Right ventricle myocardium superior (tissue), 1 donor: ENCODE measurements at regions not wholly inside any gene's neighbourhood (a gene's known extent, or its start where the extent isn't known, plus 50 kb on each side); places are given as distances from the start of the nearest gene placed in this dataset.
A peak's percentile ranks its signal among the peaks of the same experiment; 100 is the strongest.
"Not testable (repeated sequence)": the region's sequence is repeated elsewhere in the genome, so short reads cannot be mapped to it uniquely, and the experiment has no call there.

Experiments
- ATAC-seq: fragments of 200-7000 bp; cut with Tn5 transposase; one replicate; pipeline ENCODE4 v1.9.1; 2020; ENCODE audit warnings: mild to moderate bottlenecking; ENCODE audit not compliant: poor library complexity
- DNase-seq: peaks from one replicate; pipeline ENCODE4 v3.0.0-alpha.2; 2020
- intact Hi-C: fragments of 100-400 bp; cut with DNase I; formaldehyde crosslinking; loops from one replicate; pipeline ENCODE4 v1.11.2; 2022
- donor health status: DM: no; HTN: yes; CAD: no; lungs with severe emphysema.

DNA sequence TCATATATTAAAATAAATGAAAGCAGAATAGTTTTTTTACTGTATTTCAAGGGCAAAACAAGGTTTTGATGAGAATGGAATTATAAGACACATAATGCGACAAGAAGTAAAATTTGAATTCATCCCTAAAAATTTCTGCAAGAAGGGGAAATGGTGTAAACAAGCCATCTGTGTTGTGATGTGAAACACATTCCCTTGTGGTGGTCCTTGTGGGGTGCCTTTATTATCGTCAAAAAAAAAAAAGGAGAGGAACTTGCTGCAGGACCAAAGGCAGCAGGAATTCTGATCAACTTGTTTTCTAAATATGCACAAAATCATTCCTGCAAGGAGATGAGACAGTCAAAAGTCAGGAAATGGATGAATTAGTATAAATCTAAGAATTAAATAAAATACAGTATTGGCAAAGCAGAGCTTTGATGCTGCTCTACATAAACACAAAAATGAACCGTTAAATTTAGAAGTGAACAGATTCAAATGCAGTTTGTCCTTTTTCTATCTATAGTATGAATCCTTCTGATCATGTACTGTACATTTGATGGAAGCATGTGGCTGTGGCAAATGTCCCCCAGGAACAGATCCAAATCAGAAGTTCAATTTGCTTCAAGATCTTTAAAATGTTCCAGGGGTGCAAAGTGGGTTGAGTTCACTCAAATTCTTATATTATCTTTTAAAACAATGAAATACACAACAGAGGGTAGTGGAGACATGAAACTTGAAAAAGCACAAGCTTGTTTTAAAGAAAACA is 818.8 kb downstream of the PLCL1 start:
- DNase-seq: no peak
- ATAC-seq: no peak
- intact Hi-C loops: no loop called here

DNA sequence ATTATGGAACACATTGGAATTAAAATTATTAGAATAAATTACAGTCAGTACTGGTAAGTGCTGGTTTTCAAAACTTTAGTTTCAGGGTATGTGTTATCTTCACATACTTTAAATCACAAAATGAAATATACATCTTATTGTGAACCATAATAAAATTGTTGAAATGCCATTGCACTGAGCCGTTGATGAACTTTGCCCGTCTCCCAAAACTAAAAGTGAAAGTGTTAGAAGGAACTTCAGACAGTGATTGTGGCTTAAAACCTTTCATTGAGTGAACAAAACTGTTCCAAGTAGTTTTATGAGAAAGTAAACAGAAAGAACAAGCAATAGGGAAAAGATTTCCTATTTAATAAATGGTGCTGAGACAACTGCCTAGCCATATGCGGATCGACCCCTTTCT is 811.6 kb downstream of the PLCL1 start:
- intact Hi-C loops: no loop called here
- ATAC-seq (no peak), DNase-seq (no peak)

DNA sequence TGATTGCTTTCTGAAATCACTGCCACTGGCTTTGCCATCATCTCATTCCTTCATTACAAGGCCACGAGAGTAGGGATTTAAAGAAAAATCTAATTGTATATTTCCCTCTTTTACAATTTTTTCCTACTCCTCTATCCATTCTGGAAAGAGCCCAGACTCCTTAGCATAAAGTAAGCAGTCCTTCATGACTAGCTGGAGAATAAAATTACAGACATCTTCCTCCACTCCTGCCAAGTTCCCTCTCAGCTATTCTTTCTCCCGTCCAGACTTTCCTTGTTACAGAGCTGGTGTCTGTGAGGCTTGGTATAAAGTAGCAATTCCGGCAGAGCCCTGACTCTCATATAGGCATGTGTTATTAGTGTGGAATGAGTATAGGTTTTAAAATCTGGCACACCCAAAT is 806.8 kb downstream of the PLCL1 start:
- DNase-seq: no peak
- intact Hi-C loops: no loop called here
- ATAC-seq: no peak

DNA sequence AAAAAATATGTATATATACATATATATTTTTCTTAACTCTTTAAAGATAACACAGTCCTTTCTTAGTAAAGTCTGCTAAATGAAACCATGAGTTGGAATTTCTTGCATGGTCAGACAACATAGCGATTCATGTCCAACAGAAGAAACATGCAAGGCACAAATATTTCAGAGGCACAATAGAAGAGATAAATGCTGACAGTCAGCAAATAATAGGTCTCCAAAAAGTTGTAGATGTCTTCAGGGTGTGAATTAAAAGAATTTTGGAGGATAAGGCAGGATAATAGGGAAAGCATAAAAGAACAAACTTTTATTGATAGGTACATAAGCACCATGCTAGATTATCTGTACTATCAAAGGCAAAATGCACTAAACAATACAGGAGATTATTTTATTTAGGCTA is 800.2 kb downstream of the PLCL1 start:
- intact Hi-C loops: no loop called here
- ATAC-seq (no peak), DNase-seq (no peak)

- ATAC-seq, intact Hi-C loops: not testable (repeated sequence)
- peak; percentile 21 for DNase-seq
These were observed 798.6 kb downstream of the PLCL1 start for GRCh38 chr2:198602986-198603385.

DNA sequence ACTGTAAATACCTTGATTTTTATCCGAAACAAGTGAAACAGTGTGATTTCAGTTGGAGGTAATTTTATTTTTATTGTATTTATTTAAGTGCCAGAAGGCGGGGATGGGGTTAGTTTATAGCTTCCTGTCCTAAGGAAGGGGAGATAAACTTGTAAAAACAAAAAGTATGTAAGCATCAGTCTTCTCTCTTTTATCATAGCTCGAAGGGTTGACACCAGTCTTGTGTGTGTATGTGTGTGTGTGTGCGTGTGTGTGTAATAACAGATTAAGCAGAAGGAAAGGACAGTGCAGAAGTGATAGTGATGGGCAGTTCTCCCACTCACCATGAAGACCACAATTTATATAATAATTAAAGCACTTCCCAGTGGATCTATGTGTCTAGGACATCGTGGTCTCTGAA is 793.3 kb downstream of the PLCL1 start:
- ATAC-seq: no peak
- intact Hi-C loops: no loop called here

GRCh38 chr2:198596985-198597384 is 792.6 kb downstream of the PLCL1 start:
- DNase-seq (no peak), ATAC-seq (no peak)
- intact Hi-C loops: no loop called here

More for the DNA sequence above, 793.3 kb downstream of the PLCL1 start:
- no peak for DNase-seq

- intact Hi-C loops: no loop called here
- ATAC-seq (no peak), DNase-seq (no peak)
These were observed 791.3 kb downstream of the PLCL1 start for GRCh38 chr2:198595721-198596120.

DNA sequence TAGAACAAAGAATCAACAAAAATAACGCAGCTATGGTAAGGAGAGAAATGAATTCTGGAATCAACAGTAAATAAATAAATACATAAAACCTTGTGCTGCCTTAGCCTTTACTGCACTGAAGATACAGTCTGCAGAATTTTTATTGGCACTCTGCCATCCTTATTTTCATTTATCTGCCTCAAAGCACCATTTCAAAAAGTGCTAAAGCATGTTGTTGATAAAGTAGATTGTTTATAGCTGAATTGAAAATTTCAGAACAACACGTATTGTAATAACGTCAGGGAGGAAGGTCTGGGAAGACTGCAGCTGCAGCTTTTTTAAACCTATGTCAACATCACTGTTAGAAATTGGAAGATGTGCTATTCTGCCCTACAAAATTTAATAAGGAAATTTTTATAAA is 787.2 kb downstream of the PLCL1 start:
- ATAC-seq: no peak
- DNase-seq: no peak
- intact Hi-C loops: no loop called here

DNA sequence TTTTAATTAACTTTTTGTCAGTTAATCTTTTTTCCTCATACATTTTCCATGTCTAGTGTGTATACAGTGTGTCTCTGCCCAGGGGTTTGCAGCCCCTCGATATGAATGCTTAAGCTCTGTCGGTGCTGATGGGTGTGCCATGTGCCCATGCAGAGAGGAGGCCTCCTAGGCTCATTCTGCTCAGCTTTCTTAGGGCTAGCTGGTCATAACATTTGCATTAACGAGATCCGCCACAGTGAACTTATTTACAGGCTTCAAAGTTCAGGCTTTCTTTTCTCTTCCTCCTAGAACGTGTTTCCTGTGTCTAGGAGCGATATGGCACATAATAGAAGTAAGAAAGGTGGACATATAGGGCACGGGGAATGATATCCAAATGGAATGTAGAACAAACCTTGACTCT is 783.3 kb downstream of the PLCL1 start:
- no peak for ATAC-seq
- intact Hi-C loops: no loop called here
- no peak for DNase-seq

DNA sequence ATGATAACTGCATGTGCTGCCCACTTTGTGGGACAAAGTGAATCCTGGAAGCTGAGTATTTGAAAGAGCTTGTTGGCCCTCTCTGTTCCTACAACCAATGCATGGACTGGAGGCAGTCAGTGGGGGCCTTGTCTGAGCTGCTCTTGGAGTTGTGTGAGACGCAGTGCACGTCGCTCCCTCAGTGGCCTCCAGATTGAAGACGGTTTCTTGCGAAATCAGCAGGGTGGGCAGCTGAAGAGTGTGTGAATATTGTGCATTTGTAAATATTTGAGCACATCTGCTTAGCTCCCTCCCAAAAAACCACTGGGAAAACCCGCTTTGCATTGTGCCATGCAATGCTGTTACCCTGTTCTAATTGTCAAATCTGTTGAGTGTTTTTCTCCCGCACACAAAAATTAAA is 782.8 kb downstream of the PLCL1 start:
- intact Hi-C loops: no loop called here
- ATAC-seq (no peak), DNase-seq (no peak)

DNA sequence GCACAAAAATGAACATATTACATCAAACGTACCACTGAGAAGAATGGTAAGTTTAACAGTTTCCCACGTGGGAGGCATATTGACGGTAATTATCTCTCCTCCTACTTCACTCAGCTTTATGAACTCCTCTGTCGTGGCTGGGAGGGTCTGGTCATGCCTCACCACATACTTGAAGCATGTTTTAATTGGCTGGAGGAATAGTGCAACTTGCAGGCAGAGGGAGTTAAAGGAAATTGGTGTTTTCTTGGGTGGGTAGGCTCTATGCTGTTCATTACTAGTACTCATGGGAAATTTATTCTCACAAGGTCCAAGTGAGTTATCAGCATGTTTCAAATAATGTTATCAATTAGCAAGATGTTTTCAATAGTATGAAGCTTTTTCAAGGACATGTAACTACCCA is 767.0 kb downstream of the PLCL1 start:
- intact Hi-C loops: no loop called here
- no peak for ATAC-seq

GRCh38 chr2:198558176-198558575 is 753.8 kb downstream of the PLCL1 start:
- intact Hi-C loops: no loop called here
- DNase-seq: no peak
- ATAC-seq: no peak

More for the DNA sequence above, 767.0 kb downstream of the PLCL1 start:
- no peak for DNase-seq

DNA sequence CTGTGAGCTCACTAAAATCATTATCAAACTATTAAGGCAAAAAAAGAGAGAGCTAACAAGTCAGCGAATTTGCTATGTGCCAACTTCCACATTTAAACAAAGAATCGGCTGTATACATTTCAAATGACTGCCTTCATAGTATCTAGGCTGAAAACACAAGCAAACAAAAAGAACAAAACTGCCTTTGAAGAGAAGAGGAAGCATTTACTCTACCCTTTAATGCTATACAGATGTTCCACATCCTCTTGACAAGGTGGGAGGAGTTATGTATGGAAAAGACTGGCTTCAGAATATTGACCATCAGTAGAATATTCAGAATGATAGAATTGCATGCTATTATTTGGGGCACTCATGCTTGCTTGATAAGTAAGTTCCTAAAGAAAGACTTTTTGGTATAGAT is 741.7 kb downstream of the PLCL1 start:
- intact Hi-C loops: no loop called here
- no peak for ATAC-seq
- DNase-seq: no peak

DNA sequence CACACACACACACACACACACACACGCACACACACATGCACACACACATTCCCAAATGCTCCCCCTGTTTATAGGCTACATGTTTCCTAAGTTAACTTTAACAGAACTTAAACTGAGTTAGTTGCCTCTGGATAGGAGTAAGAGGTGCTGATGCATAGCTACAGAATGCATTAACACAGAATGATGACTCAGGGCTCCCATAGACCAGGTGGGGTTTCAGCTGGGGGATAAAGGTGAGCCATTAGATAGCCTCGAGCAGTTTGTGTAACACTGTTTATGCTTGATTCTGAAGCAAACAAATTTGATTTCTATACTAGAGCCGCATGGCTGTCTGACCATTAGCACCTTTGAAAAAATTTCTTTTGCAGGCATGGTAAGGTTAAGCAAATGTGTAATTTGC is 741.0 kb downstream of the PLCL1 start:
- no peak for DNase-seq
- no peak for ATAC-seq
- intact Hi-C loops: no loop called here

- intact Hi-C loops: no loop called here
- ATAC-seq (no peak), DNase-seq (no peak)
These were observed 740.1 kb downstream of the PLCL1 start for GRCh38 chr2:198544461-198544860.

DNA sequence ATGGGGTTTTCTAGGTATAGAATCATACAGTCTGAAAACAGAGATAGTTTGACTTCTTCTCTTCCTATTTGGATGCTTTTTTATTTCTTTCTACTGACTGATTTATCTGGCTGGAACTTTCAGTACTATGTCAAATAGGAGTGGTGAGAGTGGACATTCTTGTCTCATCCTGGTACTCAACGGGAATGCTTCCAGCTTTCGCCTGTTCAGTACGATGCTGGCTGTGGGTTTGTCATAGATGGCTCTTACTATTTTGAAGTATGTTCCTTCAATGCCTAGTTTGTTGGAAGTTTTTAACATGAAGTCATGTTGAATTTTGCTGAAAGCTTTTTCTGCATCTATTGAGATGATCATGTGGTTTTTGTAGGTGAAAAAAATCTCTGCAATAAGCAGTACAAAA is 730.4 kb downstream of the PLCL1 start:
- DNase-seq: no peak
- ATAC-seq: no peak
- intact Hi-C loops: no loop called here

DNA sequence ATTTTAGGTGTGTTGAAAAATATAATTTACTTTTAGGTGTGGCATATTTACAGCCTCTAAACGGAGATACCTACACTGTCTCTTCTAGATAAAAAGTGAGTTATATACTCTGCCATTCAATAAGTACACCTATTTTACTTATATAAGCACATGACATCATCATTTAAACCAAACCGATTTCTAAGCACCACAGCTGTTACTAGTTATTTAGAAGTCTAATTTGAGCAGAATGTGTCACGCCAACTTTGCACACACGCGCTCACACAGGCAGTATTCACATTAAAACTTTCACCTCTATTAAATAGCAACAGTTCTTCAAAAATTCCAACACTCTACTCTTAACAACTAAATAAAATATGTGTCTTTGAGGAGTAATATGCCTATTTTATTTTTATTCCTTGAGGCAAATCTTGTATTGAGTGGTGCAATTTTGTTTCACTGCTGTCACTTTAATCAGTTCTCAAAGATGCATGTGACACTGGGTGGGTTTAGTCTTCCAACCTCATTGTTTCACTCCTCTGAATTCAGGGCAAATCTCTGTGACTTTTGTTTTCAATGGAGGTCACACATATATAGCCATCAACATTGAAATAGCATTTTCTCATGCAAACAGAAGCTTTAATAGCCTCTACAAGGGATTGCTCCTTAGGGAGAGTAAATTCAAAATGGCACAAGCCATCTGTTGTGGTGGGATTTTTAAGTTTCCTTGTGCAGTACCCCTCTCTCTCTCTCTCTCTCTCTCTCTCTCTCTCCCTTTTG is 721.0 kb downstream of the PLCL1 start:
- ATAC-seq (no peak), DNase-seq (no peak)
- intact Hi-C loops: no loop called here

DNA sequence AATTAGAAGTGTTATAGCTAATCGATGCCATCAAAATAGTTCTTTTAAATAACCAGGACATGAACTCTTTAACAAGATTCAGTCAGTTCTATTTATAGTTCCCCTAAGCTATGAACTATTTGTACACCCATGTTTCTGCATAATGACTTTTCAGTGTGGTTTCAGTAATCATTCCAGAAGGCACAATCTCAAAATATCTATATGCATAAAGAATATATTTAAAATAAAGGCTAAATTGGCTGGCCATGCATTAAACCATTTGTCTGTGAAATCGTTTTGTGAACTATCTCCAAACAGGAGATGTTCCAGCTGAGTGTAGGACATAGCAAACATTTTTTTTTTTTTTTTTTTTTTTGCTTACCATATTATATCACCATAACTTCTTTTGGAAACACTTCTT is 719.3 kb downstream of the PLCL1 start:
- DNase-seq: no peak
- no peak for ATAC-seq
- intact Hi-C loops: no loop called here

GRCh38 chr2:198518935-198519334 is 714.5 kb downstream of the PLCL1 start:
- DNase-seq (no peak), ATAC-seq (no peak)
- intact Hi-C loops: no loop called here
